ENCODE measurements at regions not wholly inside any gene's neighbourhood (a gene's known extent, or its start where the extent isn't known, plus 50 kb on each side); places are given as distances from the start of the nearest gene placed in this dataset.

- no peaks in the 10 kb centered on the region for H3K36me3 ChIP-seq (ENCODE audit: low read depth)
- H3K27me3 ChIP-seq (ENCODE audit: insufficient read depth, poor library complexity, severe bottlenecking) = no peaks in the 10 kb centered on the region
- H3K9me3 ChIP-seq (ENCODE audit: severe bottlenecking) = no peaks in the 10 kb centered on the region
- no peak overlapping the region for H3K27ac ChIP-seq (ENCODE audit: poor library complexity, severe bottlenecking)
- TF ChIP-seq CTCF (IDR thresholded peaks at IDR 0.05; ENCODE audit: poor library complexity, severe bottlenecking) = no peak
- peaks cover 9% of the 10 kb centered on the region for H3K4me1 ChIP-seq (ENCODE audit: insufficient read depth, poor library complexity, severe bottlenecking)
- ATAC-seq (ENCODE audit: low read depth) (peak; percentile 10; the same call in 1 of the 3 replicates), DNase-seq (ENCODE audit: low spot score) (no peak)
- H3K4me3 ChIP-seq (ENCODE audit: severe bottlenecking) = no peak overlapping the region
These were observed 132.5 kb upstream of the NEDD9 start for GRCh38 chr6:11364971-11365397.

GRCh38 chr6:11363881-11364576 lies 131.6 kb upstream of the NEDD9 start:
- Histone ChIP-seq H3K36me3 (ENCODE audit: low read depth) (no peaks in the 10 kb centered on the region), H3K27me3 (ENCODE audit: insufficient read depth, poor library complexity, severe bottlenecking) (no peaks in the 10 kb centered on the region), H3K4me3 (ENCODE audit: severe bottlenecking) (no peak overlapping the region), H3K9me3 (ENCODE audit: severe bottlenecking) (no peaks in the 10 kb centered on the region), H3K27ac (ENCODE audit: poor library complexity, severe bottlenecking) (no peak overlapping the region), H3K4me1 (ENCODE audit: insufficient read depth, poor library complexity, severe bottlenecking) (peaks cover 9% of the 10 kb centered on the region)
- TF ChIP-seq CTCF (IDR thresholded peaks at IDR 0.05; ENCODE audit: poor library complexity, severe bottlenecking) = no peak
- ATAC-seq (ENCODE audit: low read depth) (peak; percentile 37; the same call in 2 of the 3 replicates), DNase-seq (ENCODE audit: low spot score) (no peak)

GRCh38 chr6:11362564-11362963 lies 130.1 kb upstream of the NEDD9 start:
- DNase-seq (ENCODE audit: low spot score) (no peak), ATAC-seq (ENCODE audit: low read depth) (no peak)
- Histone ChIP-seq H3K36me3 (ENCODE audit: low read depth) (no peaks in the 10 kb centered on the region), H3K9me3 (ENCODE audit: severe bottlenecking) (no peaks in the 10 kb centered on the region), H3K4me1 (ENCODE audit: insufficient read depth, poor library complexity, severe bottlenecking) (peaks cover 9% of the 10 kb centered on the region), H3K27me3 (ENCODE audit: insufficient read depth, poor library complexity, severe bottlenecking) (no peaks in the 10 kb centered on the region), H3K4me3 (ENCODE audit: severe bottlenecking) (no peak overlapping the region), H3K27ac (ENCODE audit: poor library complexity, severe bottlenecking) (no peak overlapping the region)
- TF ChIP-seq CTCF (IDR thresholded peaks at IDR 0.05; ENCODE audit: poor library complexity, severe bottlenecking) = no peak

GRCh38 chr6:11358904-11359830 lies 126.7 kb upstream of the NEDD9 start:
- H3K4me3 ChIP-seq (ENCODE audit: severe bottlenecking) = no peak overlapping the region
- no peaks in the 10 kb centered on the region for H3K36me3 ChIP-seq (ENCODE audit: low read depth)
- no peaks in the 10 kb centered on the region for H3K4me1 ChIP-seq (ENCODE audit: insufficient read depth, poor library complexity, severe bottlenecking)
- DNase-seq (ENCODE audit: low spot score) = no peak
- no peaks in the 10 kb centered on the region for H3K9me3 ChIP-seq (ENCODE audit: severe bottlenecking)
- no peak for TF ChIP-seq CTCF (IDR thresholded peaks at IDR 0.05; ENCODE audit: poor library complexity, severe bottlenecking)
- H3K27me3 ChIP-seq (ENCODE audit: insufficient read depth, poor library complexity, severe bottlenecking) = no peaks in the 10 kb centered on the region
- ATAC-seq (ENCODE audit: low read depth) = no peak
- H3K27ac ChIP-seq (ENCODE audit: poor library complexity, severe bottlenecking) = no peak overlapping the region
